ENCODE measurements at regions not wholly inside any gene's neighbourhood (a gene's known extent, or its start where the extent isn't known, plus 50 kb on each side); places are given as distances from the start of the nearest gene placed in this dataset.
"Not testable (repeated sequence)": the region's sequence is repeated elsewhere in the genome, so short reads cannot be mapped to it uniquely, and the experiment has no call there.

DNA sequence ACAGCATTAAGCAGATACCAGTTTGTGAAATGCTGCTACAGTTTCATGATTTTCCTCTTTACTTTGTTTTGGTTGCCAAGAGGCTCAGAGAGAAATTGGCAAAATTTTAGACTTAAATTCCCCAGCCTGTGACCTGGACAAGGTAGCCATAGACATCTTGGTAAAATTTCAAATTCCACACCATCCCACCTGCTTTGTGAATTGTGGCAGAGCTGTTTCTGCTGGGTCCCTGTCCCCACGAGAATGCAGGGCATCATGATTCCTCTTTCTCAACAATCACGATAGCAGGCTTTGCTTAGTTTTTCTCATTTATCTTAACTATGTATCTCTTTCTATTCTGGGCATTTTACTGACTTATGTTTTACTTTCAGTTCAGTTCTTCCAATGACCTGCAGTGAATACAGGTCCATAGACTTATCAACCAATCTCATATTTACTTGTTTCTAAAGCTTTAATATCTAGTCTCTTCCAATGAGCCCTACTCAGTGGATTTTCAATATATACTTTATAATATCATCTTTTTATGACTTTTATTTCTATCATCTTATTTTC lies 351.6 kb downstream of the SOCS6 start:
- no peak for ATAC-seq
- DNase-seq: no peak
- intact Hi-C loops (cut with micrococcal nuclease): no loop called here

DNA sequence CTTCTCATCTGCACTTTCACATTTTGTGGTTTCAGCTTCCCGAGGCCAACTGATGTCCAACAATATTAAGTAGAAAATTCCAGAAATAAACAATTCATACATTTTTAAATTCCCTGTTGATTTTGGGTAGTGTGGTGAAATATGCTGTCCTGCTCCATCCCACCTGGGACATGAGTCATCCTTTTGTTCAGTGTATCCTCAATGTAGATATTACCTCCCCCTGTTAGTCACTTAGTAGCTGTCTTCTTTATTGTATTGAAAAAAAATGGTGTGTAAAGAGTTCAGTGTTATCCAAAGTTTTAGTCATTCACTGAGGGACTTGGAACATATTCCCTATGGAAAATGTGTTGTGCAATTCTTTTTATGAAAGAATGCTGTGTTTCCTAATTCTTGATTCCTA lies 348.1 kb downstream of the SOCS6 start:
- intact Hi-C loops (cut with micrococcal nuclease): no loop called here
- ATAC-seq (no peak), DNase-seq (no peak)

DNA sequence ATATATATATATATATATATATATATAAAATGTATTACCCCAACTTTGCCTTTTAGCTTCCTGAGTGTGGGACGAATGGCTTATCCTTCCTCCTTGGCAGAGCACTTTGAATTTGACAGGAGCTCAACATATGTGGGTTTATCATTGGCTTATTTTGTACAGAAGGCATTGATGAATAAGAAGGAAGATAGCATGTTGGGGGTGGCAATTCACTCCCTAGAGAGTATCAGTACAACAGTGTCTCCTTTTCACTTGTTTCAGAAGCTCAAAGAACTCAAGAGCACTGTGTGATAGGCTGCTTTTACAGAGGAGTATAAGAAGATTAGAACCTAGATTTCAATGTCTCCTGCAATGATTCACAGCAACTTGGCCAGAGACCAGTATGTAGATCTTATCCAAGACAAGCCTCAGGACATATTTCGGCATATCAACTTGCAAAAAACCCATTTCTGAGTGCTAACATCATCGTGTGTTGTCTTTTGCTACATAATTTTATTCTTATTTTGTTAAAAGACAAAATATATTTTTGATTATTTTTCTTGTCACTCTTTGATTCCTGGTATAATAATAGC lies 345.8 kb downstream of the SOCS6 start:
- DNase-seq (no peak), ATAC-seq (no peak)
- intact Hi-C loops (cut with micrococcal nuclease): no loop called here

DNA sequence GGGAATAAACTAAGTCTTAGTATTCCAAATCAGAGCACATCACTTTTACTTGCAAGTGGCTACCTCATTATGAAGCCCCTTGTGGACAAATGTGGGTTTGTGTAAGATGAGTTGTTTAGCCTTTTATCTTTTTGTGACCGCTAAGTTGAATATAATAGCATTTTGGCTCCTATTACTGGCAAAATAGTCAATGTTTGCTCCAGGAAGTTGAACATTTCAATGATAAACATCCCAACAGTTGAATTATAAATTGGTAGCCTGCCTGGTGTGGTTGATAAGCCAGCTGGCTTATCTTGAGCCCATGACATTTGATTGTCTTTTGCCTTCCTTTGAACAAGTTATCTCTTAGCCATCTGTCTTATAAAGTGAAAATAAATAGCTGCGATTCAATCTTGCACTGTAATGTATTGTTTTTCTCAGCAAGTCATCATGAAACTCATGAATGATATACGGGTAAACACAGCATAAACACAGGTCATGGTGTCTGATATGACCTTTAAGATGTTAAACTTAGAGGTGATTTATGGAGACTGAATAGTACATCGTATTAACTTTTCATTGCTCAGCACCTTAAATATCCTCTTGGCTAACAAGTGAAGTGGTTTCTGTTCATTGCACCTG lies 338.4 kb downstream of the SOCS6 start:
- intact Hi-C loops (cut with micrococcal nuclease): no loop called here

DNA sequence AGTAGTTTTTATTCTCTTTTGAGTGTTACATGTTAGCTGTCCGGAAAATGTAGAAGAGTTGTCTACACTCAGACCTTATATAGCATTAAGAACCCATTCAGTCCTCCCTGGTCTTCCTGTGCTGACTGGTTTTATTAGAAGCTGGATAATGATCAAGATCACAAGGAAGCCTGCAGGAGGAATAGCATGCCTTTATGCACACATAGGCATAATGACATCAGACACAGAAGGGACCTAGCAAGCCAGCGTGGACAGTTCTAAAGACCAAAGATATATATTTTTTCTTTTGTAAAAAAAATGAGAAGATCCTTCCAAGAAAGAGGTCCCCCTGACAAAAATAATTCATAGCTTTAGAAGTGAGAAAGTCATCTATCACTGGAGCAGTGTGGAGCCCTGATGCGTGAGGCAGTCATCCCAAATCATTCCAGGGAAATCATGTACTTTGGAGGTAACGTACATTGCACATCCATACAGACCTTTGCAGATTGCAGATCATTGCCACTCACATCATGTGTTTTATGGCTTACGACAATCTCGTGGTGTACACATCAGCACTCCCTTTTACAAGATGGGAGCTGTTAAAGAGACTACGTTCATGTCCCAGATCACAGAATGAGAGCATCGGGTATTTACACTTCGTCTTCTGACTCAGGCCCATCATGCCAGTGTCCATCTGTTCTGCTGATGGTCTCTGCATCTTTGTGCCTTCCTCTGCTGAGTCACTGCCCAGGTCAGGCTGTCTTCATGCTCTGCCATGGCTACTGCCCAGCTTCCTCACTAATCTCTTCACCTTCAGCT lies 334.0 kb downstream of the SOCS6 start:
- intact Hi-C loops (cut with micrococcal nuclease): no loop called here
- DNase-seq (no peak), ATAC-seq (no peak)

More for the DNA sequence above, 338.4 kb downstream of the SOCS6 start:
- no peak for ATAC-seq
- no peak for DNase-seq

DNA sequence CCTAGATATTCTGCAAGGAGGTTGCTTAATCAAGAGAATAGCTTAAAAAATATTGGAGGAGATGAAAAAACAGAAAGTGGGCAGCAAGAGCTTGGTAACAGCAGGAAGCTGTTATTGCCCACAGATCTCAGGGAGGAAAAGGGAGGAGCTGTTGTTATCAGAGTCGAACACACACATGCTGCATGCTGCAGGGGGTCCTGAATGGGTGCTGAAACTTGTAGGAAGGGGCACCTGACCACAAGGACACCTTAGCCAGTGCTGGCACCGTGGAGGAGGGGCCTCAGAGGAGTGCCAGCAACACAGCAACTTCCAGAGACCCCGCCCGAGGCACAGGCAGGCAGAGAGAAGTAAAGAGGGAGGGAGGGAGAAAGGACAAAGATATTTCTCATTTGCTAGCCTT lies 332.9 kb downstream of the SOCS6 start:
- intact Hi-C loops (cut with micrococcal nuclease): no loop called here
- ATAC-seq (no peak), DNase-seq (no peak)

DNA sequence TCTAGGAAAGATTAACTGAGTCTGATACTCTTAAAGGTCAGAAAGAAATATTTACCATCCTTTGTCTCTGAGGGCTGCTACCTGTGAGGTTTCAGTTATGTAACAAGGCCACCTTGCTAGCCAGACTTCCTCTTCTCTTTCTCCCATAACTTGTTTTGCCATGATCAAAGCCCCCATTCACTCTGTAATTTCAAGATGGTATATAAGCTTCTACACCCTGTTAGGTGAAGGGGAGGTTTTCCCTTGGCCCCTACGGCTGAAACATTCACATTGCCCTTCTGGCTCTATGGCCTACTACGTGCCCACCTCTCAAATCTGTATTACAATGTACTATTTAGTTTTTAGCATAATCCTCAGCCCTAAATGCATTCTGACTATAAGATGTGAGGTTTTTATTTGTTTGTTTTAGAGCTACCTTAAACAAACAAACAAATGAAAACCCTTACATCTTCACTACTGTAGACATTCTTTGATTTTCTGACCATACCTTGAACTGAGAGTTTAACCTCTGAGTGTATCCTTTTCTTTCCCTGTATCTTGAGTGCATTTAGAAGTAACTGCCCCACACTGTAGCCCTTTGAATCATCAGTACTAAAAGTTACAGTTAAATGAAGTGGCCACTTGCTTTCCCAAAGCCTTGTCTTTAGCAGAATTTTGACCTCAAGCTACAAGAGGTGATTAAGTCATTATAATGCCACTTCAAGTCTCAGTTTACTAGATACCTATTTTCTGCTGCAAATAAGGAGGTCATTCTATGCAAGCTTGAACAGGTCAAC lies 332.2 kb downstream of the SOCS6 start:
- ATAC-seq: no peak
- intact Hi-C loops (cut with micrococcal nuclease): no loop called here
- DNase-seq: no peak

DNA sequence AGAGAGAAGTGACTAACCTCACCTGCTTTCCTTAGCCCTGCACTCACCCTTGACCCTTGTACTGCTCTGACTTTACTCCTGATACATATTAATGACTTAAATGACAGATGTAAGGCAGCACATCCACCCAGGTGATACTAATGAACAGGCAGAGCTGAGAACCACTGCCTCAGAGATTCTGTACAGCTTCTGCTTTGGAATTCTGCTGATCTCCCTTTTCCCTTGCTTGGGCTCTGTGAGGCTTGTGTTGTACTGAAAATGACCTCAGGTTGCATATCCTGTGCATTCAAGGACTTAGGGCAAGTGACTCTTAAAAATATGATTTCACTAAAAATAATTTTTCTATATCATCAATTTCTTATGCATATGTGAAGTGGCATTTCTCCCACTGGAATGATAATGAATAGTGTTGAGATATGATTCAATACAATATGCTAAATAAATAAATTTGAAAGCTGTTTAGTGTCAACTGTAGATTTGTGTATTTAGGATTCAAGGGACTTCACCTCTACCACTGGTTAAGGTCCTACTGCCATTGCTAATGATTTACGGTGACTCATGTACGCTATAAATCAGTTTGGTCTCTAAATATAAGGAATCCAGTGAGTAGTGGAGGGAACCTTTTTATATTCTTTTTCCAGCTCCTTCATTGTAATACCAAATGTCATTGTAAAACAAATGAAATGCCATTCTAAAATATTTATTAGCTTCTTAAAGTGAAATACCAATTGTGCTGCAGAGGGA lies 328.3 kb downstream of the SOCS6 start:
- intact Hi-C loops (cut with micrococcal nuclease): no loop called here
- DNase-seq (no peak), ATAC-seq (no peak)

DNA sequence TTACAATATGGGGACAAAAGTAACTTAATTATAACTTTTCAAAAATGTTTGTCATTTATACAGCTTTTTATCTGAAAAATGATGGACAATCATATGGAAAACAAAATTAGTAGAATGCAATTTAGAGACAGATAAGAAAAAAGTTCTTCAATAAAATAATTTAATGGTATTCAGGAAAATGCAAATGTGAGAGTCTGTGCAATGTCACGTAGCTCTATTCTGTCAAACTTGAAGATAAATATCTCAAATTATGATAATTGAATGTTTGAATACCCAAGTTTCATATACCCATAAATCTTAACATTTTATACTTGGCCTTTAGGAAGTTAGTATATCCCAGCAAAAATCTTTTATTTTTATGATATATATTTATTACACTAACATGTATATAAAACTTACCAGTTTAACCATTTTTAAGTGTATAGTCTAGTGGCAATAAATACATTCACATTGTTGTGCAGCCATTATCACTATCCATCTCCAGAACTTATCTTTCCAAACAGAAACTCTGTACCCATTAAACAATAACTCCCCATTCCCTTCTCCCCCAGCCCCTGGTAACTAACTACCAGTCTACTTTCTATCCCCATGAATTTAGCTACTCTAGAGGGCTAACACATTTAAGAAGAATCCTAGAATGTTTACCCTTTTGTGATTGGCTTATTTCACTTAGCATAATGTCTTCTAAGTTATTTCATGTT lies 311.5 kb downstream of the SOCS6 start:
- DNase-seq: no peak
- intact Hi-C loops (cut with micrococcal nuclease): no loop called here
- no peak for ATAC-seq

DNA sequence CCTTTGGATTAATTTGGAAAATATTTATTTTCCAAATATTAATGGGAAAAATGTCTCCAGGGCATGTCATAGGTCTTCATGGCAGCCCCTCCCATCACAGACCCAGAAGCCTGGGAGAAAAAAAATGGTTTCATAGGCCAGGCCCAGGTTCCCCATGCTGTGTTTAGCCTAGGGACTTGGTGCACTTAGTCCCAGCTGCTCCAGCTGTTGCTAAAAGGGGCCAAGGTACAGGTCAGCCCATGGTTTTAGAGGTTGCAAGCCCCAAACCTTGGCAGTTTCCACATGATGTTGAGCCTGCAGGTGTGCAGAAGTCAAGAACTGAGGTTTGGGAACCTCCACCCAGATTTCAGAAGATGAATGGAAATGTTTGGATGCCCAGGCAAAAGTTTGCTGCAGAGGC lies 309.6 kb downstream of the SOCS6 start:
- ATAC-seq: no peak
- no peak for DNase-seq
- intact Hi-C loops (cut with micrococcal nuclease): no loop called here

DNA sequence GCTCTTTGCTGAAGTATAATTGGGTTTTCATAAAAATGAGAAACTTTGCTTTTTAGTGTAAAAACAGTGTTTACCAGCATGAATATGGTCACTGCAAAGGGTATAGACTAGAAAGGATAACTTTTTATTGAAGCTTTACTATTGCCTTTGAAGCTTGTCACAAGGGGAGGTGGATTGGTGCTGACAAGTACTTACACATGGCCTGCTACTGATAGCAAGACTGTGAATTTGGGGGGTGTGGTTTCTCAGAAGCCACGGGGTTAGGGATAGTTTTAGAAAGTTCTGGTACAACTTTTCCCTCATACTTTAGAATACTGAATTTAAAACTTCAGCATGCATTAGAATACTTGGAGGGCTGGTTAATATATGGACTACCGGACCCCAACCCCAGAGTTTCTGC lies 294.1 kb downstream of the SOCS6 start:
- DNase-seq (no peak), ATAC-seq (no peak)
- intact Hi-C loops (cut with micrococcal nuclease): no loop called here

DNA sequence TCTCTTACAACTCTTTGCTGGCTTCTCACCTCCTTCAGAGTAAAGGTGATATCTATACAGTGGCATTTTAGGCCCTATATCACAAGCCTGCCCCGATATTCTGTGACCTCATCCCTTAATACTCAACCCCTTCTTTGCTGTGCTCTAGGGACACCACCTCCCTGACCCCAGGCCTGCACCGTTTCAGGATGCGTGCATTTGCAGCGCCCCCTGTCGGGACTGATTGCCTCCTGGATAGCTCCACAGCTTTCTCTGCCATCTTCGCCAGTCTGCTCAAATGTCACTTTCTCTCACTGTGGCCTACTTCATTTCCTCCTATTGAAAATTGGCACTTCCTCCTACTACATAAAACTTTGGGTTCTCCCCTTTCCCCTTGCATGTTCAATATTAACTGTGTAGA lies 289.6 kb downstream of the SOCS6 start:
- no peak for ATAC-seq
- intact Hi-C loops (cut with micrococcal nuclease): no loop called here
- DNase-seq: no peak

DNA sequence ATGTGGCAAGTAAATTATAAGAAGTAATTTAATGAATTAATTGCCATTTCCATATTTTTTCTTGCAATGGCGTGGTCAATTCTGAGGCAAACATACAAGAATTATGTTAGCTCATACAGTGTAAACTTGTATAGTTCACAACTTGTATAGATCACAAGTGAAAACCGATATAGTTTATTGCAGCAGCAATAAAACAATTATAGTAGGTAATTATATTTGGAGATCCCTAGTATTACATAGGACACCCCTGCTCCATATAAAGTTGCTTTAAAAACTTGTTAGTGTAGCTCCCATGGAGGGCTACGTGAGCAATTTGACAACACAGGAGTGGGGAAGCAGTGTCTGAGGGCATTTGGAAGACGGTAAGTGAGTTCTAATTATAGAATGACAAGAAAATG lies 288.2 kb downstream of the SOCS6 start:
- ATAC-seq (no peak), DNase-seq (no peak)
- intact Hi-C loops (cut with micrococcal nuclease): no loop called here

DNA sequence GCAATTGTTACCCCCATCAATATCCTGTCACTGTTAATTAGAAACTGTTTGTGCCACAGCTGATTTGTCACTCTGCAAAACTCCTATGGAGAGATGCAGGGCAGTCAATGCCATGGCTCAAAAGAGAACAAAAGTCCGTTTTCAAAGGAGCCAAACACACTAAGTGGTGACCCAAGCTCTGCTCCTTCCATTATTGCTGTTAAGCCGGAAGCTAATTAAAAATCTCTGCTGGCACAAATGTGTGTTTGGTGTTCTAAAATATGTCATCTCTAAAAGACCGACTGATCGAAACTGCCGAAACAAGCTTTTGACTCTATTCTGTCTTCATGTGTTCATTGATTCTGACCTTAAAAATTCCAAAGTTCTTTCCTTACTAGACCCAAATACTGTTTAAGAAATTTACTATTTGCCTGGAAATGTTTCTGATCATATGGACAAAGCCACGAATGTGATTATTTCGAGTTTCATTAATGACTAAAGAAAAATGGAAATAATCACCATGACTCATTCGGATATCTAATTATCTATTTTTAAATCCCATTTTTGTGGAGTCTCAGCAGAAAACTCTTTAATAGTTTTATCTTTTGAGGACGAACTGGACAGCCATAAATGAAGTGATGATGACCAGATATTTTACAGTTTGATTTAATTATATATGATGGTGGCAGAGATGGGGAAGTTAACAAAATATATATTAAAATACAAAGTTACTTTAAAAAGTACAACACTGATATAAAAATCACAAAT lies 287.6 kb downstream of the SOCS6 start:
- no peak for ATAC-seq
- intact Hi-C loops (cut with micrococcal nuclease): no loop called here
- no peak for DNase-seq

DNA sequence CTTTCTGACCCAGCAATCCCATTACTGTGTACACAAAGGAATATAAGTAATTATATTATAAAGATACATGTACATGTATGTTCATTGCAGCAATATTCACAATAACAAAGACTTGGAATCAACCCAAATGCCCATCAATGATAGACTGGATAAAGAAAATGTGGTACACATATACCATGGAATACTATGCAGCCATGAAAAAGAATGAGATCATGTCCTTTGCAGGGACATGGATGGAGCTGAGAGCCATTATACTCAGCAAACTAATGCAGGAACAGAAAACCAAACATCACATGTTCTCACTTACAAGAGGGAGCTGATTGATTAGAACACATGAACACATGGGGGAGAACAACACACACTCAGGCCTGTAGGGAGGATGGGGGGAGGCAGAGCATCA lies 286.1 kb downstream of the SOCS6 start:
- ATAC-seq; intact Hi-C loops (cut with micrococcal nuclease); DNase-seq: not testable (repeated sequence)

DNA sequence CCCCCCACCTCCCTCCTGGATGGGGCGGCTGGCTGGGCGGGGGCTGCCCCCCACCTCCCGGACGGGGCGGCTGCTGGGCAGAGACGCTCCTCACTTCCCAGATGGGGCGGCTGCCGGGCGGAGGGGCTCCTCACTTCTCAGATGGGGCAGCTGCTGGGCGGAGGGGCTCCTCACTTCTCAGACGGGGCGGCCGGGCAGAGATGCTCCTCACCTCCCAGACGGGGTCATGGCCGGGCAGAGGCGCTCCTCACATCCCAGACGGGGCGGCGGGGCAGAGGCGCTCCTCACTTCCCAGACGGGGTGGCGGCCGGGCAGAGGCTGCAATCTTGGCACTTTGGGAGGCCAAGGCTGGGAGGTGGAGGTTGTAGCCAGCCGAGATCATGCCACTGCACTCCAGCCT lies 280.8 kb downstream of the SOCS6 start:
- ATAC-seq; DNase-seq; intact Hi-C loops (cut with micrococcal nuclease): not testable (repeated sequence)

DNA sequence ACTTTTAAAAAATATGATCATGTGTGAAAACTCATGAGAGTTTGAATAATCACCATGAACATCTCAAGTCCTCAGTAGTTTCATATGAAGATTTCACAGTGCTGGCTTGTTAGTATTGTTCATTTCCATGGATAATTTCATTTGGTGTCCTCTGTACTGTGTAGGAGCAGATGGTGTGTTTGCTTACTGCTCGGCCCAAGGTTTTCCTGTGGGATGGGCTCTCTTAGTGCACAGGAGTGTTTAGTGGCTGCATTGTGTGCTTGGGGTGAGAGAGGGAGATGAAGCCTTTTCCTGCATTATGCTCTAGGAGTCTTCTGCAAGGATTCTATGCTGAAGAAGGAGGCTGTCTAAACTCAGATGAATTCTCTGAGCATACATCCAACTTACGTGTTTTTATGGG lies 270.6 kb downstream of the SOCS6 start:
- intact Hi-C loops (cut with micrococcal nuclease): no loop called here
- ATAC-seq (no peak), DNase-seq (no peak)

DNA sequence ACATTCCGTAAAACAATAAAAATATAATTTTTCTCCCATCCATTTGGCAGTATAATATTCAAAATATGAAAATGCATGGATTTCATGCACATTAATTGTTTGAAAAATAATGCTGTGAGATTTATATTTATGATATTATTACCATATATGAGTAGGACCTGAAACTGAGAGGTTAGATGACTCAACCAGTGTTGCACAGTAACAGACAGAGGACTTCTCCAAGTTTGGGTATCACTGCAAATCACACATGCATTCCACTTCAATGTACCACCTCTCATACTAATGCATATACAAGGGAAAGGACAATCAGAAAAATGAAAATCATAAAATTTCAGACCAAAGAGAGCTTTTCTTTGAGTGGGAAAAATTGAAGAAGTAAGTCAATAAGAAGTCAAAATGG lies 269.5 kb downstream of the SOCS6 start:
- intact Hi-C loops (cut with micrococcal nuclease): no loop called here
- ATAC-seq: no peak
- no peak for DNase-seq
